GM23248 (cell line): ENCODE measurements at regions not wholly inside any gene's neighbourhood (a gene's known extent, or its start where the extent isn't known, plus 50 kb on each side); places are given as distances from the start of the nearest gene placed in this dataset.

Experiments
- DNase-seq: peaks from one replicate; pipeline ENCODE4 v3.0.0-alpha.2; 2015
- H2AFZ ChIP-seq: fragments of 200-600 bp; sonication (generic); 2 replicates; pipeline ENCODE4 v1.6.1; 2016; ENCODE audit warnings: antibody characterized with exemption
- H3F3A ChIP-seq: fragments of 200-600 bp; sonication (generic); 2 replicates; pipeline ENCODE4 v1.6.1; 2016; ENCODE audit warnings: mild to moderate bottlenecking, antibody characterized with exemption, mixed run types; ENCODE audit not compliant: insufficient read depth
- H3K27ac ChIP-seq: fragments of 200-600 bp; sonication (generic); 2 replicates; pipeline ENCODE4 v1.5.1; 2016; ENCODE audit warnings: mild to moderate bottlenecking
- H3K27me3 ChIP-seq: fragments of 200-600 bp; sonication (generic); replicated peaks from 2 replicates; pipeline ENCODE4 v1.6.1; 2016; ENCODE audit warnings: mild to moderate bottlenecking; ENCODE audit not compliant: insufficient read depth
- H3K36me3 ChIP-seq: fragments of 200-600 bp; sonication (generic); 2 replicates; pipeline ENCODE4 v1.6.1; 2016; ENCODE audit warnings: low read depth, mild to moderate bottlenecking
- H3K4me1 ChIP-seq: fragments of 200-600 bp; sonication (generic); 2 replicates; pipeline ENCODE4 v1.6.1; 2016; ENCODE audit warnings: mild to moderate bottlenecking; ENCODE audit not compliant: insufficient read depth
- H3K4me2 ChIP-seq: fragments of 200-600 bp; sonication (generic); one replicate; pipeline ENCODE4 v1.6.1; 2016; ENCODE audit warnings: mild to moderate bottlenecking; ENCODE audit not compliant: unreplicated experiment
- H3K4me3 ChIP-seq: fragments of 200-600 bp; sonication (generic); 2 replicates; pipeline ENCODE4 v1.5.1; 2016; ENCODE audit warnings: mild to moderate bottlenecking
- H3K79me2 ChIP-seq: fragments of 200-600 bp; sonication (generic); 2 replicates; pipeline ENCODE4 v1.6.1; 2016; ENCODE audit warnings: mild to moderate bottlenecking; ENCODE audit not compliant: insufficient read depth
- H3K9ac ChIP-seq: fragments of 200-600 bp; sonication (generic); 2 replicates; pipeline ENCODE4 v1.6.1; 2016; ENCODE audit warnings: mild to moderate bottlenecking
- H3K9me2 ChIP-seq: fragments of 200-600 bp; sonication (generic); 2 replicates; pipeline ENCODE4 v1.6.1; 2016; ENCODE audit warnings: mixed run types, mild to moderate bottlenecking, moderate library complexity; ENCODE audit not compliant: insufficient read depth
- H3K9me3 ChIP-seq: fragments of 200-600 bp; sonication (generic); one replicate; pipeline ENCODE4 v1.6.1; 2017; ENCODE audit warnings: low read depth
- H4K20me1 ChIP-seq: fragments of 200-600 bp; sonication (generic); 2 replicates; pipeline ENCODE4 v1.6.0; 2016; ENCODE audit not compliant: insufficient read depth
- EZH2 ChIP-seq: fragments of 200-600 bp; sonication (generic); IDR thresholded peaks from 2 replicates; pipeline ENCODE4 v1.6.1; 2018; ENCODE audit warnings: antibody characterized with exemption, mild to moderate bottlenecking; ENCODE audit not compliant: insufficient read depth, poor library complexity, severe bottlenecking
- EZH2phosphoT487 ChIP-seq: fragments of 200-600 bp; sonication (generic); IDR thresholded peaks from 2 replicates; pipeline ENCODE4 v1.6.1; 2018; ENCODE audit warnings: antibody characterized with exemption, moderate library complexity, mild to moderate bottlenecking, low read depth; ENCODE audit not compliant: insufficient read depth
- WGBS, 2 experiments: methylation state at CpG; one replicate each; pipeline ENCODE4 v1.1.6; 2015 to 2017; ENCODE audit warnings: low lambda C conversion rate in 2 of 2, low coverage in 1 of 2; ENCODE audit errors: missing lambda C conversion rate in 2 of 2; 5-methylcytosine and 5-hydroxymethylcytosine counted together
- in situ Hi-C: fragments of 300-500 bp; cut with MboI; formaldehyde crosslinking; loops from 2 replicates; pipeline ENCODE4 v1.15.0; 2020

DNA sequence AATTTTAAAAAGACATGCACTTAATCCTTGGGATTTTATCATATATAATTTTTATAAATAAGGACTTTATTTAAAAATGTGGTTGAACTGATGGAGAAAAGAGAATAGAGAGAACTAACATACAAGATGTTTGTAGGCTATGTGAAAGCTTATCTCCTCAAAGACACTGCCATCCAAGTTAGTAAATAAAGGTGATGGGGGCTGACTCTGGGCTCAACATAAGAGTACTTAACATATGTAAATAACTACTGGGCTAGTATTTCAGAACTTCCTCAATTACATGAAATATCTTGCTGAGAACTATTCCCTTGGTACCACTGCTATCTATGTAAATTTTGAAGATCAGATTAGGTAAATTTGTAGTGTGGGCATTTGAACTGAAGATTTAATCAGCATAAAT lies 1017.3 kb upstream of the PCDH20 start:
- in situ Hi-C loops = no loop called here
- no peaks in the 10 kb centered on the region for H3K36me3 ChIP-seq
- no peaks in the 10 kb centered on the region for H3K9me2 ChIP-seq

DNA sequence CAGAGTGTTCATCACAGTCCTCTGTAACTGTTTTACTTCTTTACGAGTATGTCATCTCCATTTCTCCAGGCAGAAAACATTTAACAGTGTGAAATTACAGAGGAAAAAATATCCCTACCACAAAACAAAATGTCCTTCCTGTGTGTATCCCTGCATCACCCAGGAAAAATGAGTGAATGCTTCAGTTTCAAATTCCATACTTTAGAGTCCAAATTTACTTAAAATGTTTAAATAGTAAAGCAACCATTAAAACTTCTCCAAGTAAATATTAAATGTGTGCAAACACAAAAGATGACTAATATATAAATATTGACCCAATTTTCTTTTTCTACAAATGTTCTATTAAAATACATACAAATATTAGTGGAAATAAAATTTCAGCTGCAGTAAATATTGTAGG lies 1016.6 kb upstream of the PCDH20 start:
- H3K9ac ChIP-seq = no peak overlapping the region
- in situ Hi-C loops = no loop called here
- no peak for DNase-seq
- TF ChIP-seq EZH2phosphoT487 (no peak), EZH2 (no peak)
- no peaks in the 10 kb centered on the region for H4K20me1 ChIP-seq
- WGBS, 2 experiments = 0 to 16% methylated on average over 1 of the region's 1 CpG
- H2AFZ ChIP-seq = no peak overlapping the region
- no peaks in the 10 kb centered on the region for H3K79me2 ChIP-seq
- no peaks in the 10 kb centered on the region for H3K9me3 ChIP-seq
- no peak overlapping the region for H3K27ac ChIP-seq
- H3K36me3 ChIP-seq = no peaks in the 10 kb centered on the region
- H3K4me3 ChIP-seq = no peak overlapping the region
- no peaks in the 10 kb centered on the region for H3K9me2 ChIP-seq
- H3F3A ChIP-seq = no peaks in the 10 kb centered on the region
- no peaks in the 10 kb centered on the region for H3K4me1 ChIP-seq
- no peaks in the 10 kb centered on the region for H3K27me3 ChIP-seq
- H3K4me2 ChIP-seq = no peak overlapping the region

More for the DNA sequence above, 1017.3 kb upstream of the PCDH20 start:
- Histone ChIP-seq H3K27ac (no peak overlapping the region), H3K79me2 (no peaks in the 10 kb centered on the region), H3K4me2 (no peak overlapping the region), H3K9me3 (no peaks in the 10 kb centered on the region), H3F3A (no peaks in the 10 kb centered on the region), H2AFZ (no peak overlapping the region), H3K4me3 (no peak overlapping the region), H3K27me3 (no peaks in the 10 kb centered on the region), H3K4me1 (no peaks in the 10 kb centered on the region), H3K9ac (no peak overlapping the region), H4K20me1 (no peaks in the 10 kb centered on the region)
- TF ChIP-seq EZH2 = no peak
- no peak for TF ChIP-seq EZH2phosphoT487
- DNase-seq = no peak

DNA sequence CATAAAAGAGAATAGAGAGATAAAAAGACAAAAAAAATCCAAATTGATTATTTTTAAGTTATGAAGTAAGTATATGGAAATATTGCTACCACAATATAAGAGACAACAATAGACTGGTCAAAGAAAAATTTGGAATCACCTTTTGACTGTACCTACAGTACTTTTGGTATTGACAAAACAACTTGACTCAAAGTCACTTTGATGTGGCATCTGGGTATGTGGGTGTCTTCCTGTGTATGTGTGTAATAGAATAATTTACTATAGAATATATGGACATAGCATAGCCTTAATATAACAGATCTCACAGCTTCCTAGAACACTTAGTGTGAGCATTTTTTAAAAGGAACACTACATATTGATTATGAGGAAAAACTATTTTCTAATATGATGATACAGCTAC lies 1016.2 kb upstream of the PCDH20 start:
- no peaks in the 10 kb centered on the region for H3K27me3 ChIP-seq
- H2AFZ ChIP-seq = no peak overlapping the region
- H3K27ac ChIP-seq = no peak overlapping the region
- no peaks in the 10 kb centered on the region for H3K4me1 ChIP-seq
- H3K79me2 ChIP-seq = no peaks in the 10 kb centered on the region
- in situ Hi-C loops = no loop called here
- H3K9me3 ChIP-seq = no peaks in the 10 kb centered on the region
- TF ChIP-seq EZH2phosphoT487 (no peak), EZH2 (no peak)
- no peaks in the 10 kb centered on the region for H3F3A ChIP-seq
- no peak overlapping the region for H3K4me3 ChIP-seq
- no peaks in the 10 kb centered on the region for H3K9me2 ChIP-seq
- no peaks in the 10 kb centered on the region for H3K36me3 ChIP-seq
- no peaks in the 10 kb centered on the region for H4K20me1 ChIP-seq
- no peak overlapping the region for H3K9ac ChIP-seq
- DNase-seq = no peak
- H3K4me2 ChIP-seq = no peak overlapping the region

DNA sequence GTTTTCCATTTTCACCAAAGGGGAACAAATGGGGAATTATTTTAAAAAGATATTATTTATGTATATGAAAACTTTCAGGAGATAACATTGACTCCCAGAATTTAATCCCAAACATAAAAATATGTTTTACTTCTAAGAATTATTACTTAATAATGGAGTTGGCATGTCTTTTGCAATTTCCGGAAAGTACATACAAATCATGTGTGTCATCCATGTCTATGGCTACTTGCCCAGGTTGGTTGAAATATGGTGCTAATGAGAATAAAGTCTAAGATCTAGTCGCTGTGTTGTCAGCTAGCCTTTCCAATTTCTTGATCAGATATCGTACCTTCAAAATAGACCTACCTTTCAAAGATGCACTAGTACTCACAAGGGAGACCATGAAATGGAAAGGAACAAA lies 1003.2 kb upstream of the PCDH20 start:
- Histone ChIP-seq H3K27me3 (no peaks in the 10 kb centered on the region), H3K27ac (no peak overlapping the region), H3K79me2 (no peaks in the 10 kb centered on the region), H2AFZ (no peak overlapping the region), H3K9me2 (no peaks in the 10 kb centered on the region), H3K4me2 (no peak overlapping the region), H3K36me3 (no peaks in the 10 kb centered on the region), H3K9me3 (no peaks in the 10 kb centered on the region), H3F3A (no peaks in the 10 kb centered on the region), H4K20me1 (no peaks in the 10 kb centered on the region), H3K9ac (no peak overlapping the region), H3K4me1 (no peaks in the 10 kb centered on the region), H3K4me3 (no peak overlapping the region)
- DNase-seq = peak; percentile 5
- WGBS, 2 experiments = 4 to 5% methylated on average over 3 of the region's 3 CpGs
- in situ Hi-C loops = no loop called here
- TF ChIP-seq EZH2 (no peak), EZH2phosphoT487 (no peak)

DNA sequence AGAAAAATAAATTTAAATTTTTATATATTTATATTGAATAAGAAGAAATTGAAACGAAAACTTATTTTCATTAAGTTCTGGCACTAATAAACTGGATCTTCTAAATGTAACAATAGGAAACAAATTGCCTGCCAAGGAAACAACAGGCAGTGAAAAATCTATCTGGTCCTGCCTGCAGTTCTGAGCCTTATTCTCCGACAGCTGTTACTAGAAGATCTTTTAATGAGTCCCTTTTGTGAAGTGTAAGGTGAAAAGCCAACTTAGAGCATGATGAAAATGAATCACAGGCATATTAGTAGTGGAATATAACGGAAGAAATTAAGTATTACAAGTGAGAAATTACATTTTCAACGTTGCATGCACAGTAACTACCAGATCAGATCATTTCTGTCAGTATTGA lies 1002.7 kb upstream of the PCDH20 start:
- no peak overlapping the region for H2AFZ ChIP-seq

More for the DNA sequence above, 1002.7 kb upstream of the PCDH20 start:
- H3K9me2 ChIP-seq = no peaks in the 10 kb centered on the region
- H3K9me3 ChIP-seq = no peaks in the 10 kb centered on the region
- H3K9ac ChIP-seq = no peak overlapping the region
- H3K79me2 ChIP-seq = no peaks in the 10 kb centered on the region
- 4% methylated on average over 4 of the region's 4 CpGs for WGBS, 2 experiments
- H3K27me3 ChIP-seq = no peaks in the 10 kb centered on the region
- no peaks in the 10 kb centered on the region for H3K4me1 ChIP-seq
- TF ChIP-seq EZH2 (no peak), EZH2phosphoT487 (no peak)
- no peak overlapping the region for H3K27ac ChIP-seq
- no peaks in the 10 kb centered on the region for H4K20me1 ChIP-seq
- no peak overlapping the region for H3K4me2 ChIP-seq
- no peak for DNase-seq
- no peaks in the 10 kb centered on the region for H3K36me3 ChIP-seq
- in situ Hi-C loops = no loop called here
- H3K4me3 ChIP-seq = no peak overlapping the region
- H3F3A ChIP-seq = no peaks in the 10 kb centered on the region
